ENCODE measurements at regions not wholly inside any gene's neighbourhood (a gene's known extent, or its start where the extent isn't known, plus 50 kb on each side); places are given as distances from the start of the nearest gene placed in this dataset.

DNA sequence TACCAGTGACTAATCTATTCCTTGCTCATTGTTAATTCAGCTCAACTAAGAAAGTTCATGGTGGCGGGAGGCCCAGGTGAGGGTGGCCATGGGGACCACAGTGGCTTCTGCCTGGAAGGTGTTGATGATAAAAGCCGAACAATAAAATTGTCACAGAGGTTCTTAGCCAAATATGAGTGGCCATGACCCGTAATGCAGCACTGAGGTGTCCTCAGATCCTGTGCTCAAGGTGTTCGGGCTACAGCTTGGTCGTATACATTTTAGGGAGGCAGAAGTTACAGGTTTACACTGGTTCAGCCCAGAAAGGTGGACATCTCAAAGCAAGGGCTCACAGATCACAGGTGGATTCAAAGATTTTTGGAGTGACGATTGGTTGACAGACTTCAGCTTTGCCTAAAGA, 98.5 kb upstream of the SNTG2 start:
- H3K36me3 ChIP-seq (replicated peaks in 1 of 2; ENCODE audit: control insufficient read depth in 1 of 2, insufficient read depth in 2 of 2, low read length in 1 of 2) = no peaks in the 10 kb centered on the region
- peaks cover 0 to 44% of the 10 kb centered on the region in 2 experiments; a peak in 2 of 4 replicates for H3K4me1 ChIP-seq (ENCODE audit: control insufficient read depth in 1 of 2, insufficient read depth in 2 of 2, low read depth in 1 of 2, low read length in 1 of 2)
- no peak overlapping the region for H2AFZ ChIP-seq (ENCODE audit: low read depth)
- TF ChIP-seq POLR2AphosphoS5 (IDR thresholded peaks at IDR 0.05; ENCODE audit: low read depth, low read length) = no peak
- TF ChIP-seq FOSL2 (IDR thresholded peaks at IDR 0.05; ENCODE audit: borderline replicate concordance, low read depth) = no peak
- TF ChIP-seq RAD21 (IDR thresholded peaks at IDR 0.05; ENCODE audit: low read length) = no peak
- TF ChIP-seq RCOR1 (IDR thresholded peaks at IDR 0.05; ENCODE audit: low read length) = no peak
- no peak for TF ChIP-seq TEAD4 (IDR thresholded peaks at IDR 0.05; ENCODE audit: borderline replicate concordance, insufficient read depth)
- TF ChIP-seq, protein P1, sequence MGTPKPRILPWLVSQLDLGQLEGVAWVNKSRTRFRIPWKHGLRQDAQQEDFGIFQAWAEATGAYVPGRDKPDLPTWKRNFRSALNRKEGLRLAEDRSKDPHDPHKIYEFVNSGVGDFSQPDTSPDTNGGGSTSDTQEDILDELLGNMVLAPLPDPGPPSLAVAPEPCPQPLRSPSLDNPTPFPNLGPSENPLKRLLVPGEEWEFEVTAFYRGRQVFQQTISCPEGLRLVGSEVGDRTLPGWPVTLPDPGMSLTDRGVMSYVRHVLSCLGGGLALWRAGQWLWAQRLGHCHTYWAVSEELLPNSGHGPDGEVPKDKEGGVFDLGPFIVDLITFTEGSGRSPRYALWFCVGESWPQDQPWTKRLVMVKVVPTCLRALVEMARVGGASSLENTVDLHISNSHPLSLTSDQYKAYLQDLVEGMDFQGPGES (IDR thresholded peaks at IDR 0.05; ENCODE audit: low read depth, low read length) = no peak
- no peak for TF ChIP-seq TAF1 (IDR thresholded peaks at IDR 0.05; ENCODE audit: borderline replicate concordance, low read depth, low read length)
- TF ChIP-seq GATA2 (CRISPR knock-in tag; IDR thresholded peaks at IDR 0.05) = no peak
- TF ChIP-seq ZBTB33 (IDR thresholded peaks at IDR 0.05; ENCODE audit: borderline replicate concordance, low read depth) = no peak
- no peak for TF ChIP-seq MEF2A (IDR thresholded peaks at IDR 0.05; ENCODE audit: borderline replicate concordance, low read depth)
- TF ChIP-seq RFX5 (IDR thresholded peaks at IDR 0.05; ENCODE audit: low read length) = no peak
- TF ChIP-seq NFIC (IDR thresholded peaks at IDR 0.05; ENCODE audit: borderline replicate concordance) = no peak
- no peak for TF ChIP-seq FOXJ3 (CRISPR knock-in tag; IDR thresholded peaks at IDR 0.05)
- TF ChIP-seq, protein P2, sequence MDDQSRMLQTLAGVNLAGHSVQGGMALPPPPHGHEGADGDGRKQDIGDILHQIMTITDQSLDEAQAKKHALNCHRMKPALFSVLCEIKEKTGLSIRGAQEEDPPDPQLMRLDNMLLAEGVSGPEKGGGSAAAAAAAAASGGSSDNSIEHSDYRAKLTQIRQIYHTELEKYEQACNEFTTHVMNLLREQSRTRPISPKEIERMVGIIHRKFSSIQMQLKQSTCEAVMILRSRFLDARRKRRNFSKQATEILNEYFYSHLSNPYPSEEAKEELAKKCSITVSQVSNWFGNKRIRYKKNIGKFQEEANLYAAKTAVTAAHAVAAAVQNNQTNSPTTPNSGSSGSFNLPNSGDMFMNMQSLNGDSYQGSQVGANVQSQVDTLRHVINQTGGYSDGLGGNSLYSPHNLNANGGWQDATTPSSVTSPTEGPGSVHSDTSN (IDR thresholded peaks at IDR 0.05) = no peak
- no peak for TF ChIP-seq EP300 (IDR thresholded peaks at IDR 0.05; ENCODE audit: borderline replicate concordance in 1 of 2, low read depth in 1 of 2, low read length in 1 of 2)
- no peak for TF ChIP-seq FOXM1 (IDR thresholded peaks at IDR 0.05; ENCODE audit: low read depth)
- no peak for TF ChIP-seq JUND (IDR thresholded peaks at IDR 0.05)
- TF ChIP-seq USF1 (IDR thresholded peaks at IDR 0.05; ENCODE audit: borderline replicate concordance, low read depth) = no peak
- TF ChIP-seq RXRA (IDR thresholded peaks at IDR 0.05; ENCODE audit: borderline replicate concordance, low read depth) = no peak
- no peak for TF ChIP-seq CTCF (IDR thresholded peaks at IDR 0.05)
- no peaks in the 10 kb centered on the region for H3F3A ChIP-seq (replicated peaks; ENCODE audit: insufficient read depth)
- ChIA-PET CTCF (interaction anchor here (0.7 to 1.3 kb wide), 2 partner anchors 25 to 137 kb away, joined by 3 to 5 read pairs; no protein-coding TSS in a partner anchor), POLR2A (no interaction called here)
- no peaks in the 10 kb centered on the region for H3K79me2 ChIP-seq (ENCODE audit: insufficient read depth)
- H4K20me1 ChIP-seq (ENCODE audit: insufficient read depth) = no peaks in the 10 kb centered on the region
- H3K9me3 ChIP-seq = no peaks in the 10 kb centered on the region; the same call in 1 of the 2 replicates
- no peaks in the 10 kb centered on the region for H3K27me3 ChIP-seq (ENCODE audit: insufficient read depth)
- no peak overlapping the region for H3K4me2 ChIP-seq
- no peak overlapping the region for H3K4me3 ChIP-seq (ENCODE audit: low read depth in 2 of 2, low read length in 1 of 2)
- no peak for DNase-seq
- H3K9ac ChIP-seq = no peak overlapping the region
- 32% methylated on average over 6 of the region's 6 CpGs for WGBS (ENCODE audit: low lambda C conversion rate)
- no peaks in the 10 kb centered on the region for H3K9me2 ChIP-seq
- H3K27ac ChIP-seq (ENCODE audit: low read depth in 2 of 2, low read length in 1 of 2) = no peak overlapping the region
